Uterus (tissue), 2 donors: ENCODE measurements at regions not wholly inside any gene's neighbourhood (a gene's known extent, or its start where the extent isn't known, plus 50 kb on each side); places are given as distances from the start of the nearest gene placed in this dataset.

Experiments
- CTCF ChIP-seq, 4 experiments: fragments of 200-600 bp in 2 of 4; fragments of 450-650 bp in 2 of 4; sonication (generic) in 2 of 4; IDR thresholded peaks; one replicate each; pipeline ENCODE4 v1.5.1; 2016 to 2019; ENCODE audit warnings: antibody characterized with exemption in 4 of 4, mild to moderate bottlenecking in 2 of 4, moderate library complexity in 1 of 4
- POLR2A ChIP-seq, 2 donors: fragments of 450-650 bp; IDR thresholded peaks; one replicate each; pipeline ENCODE4 v1.6.1; 2016; ENCODE audit warnings: antibody characterized with exemption in 2 of 2, mild to moderate bottlenecking in 1 of 2, moderate library complexity in 1 of 2

GRCh38 chrX:117120700-117121099 is 657.9 kb upstream of the CT83 start:
- no peak for TF ChIP-seq POLR2A (IDR thresholded peaks at IDR 0.05)
- no peak for TF ChIP-seq CTCF (IDR thresholded peaks at IDR 0.05)
